A673 (cell line): ENCODE measurements at regions not wholly inside any gene's neighbourhood (a gene's known extent, or its start where the extent isn't known, plus 50 kb on each side); places are given as distances from the start of the nearest gene placed in this dataset.

ENCODE experiments used
- BruUV-seq: library from RNA; stranded (reverse); fragments of 400-500 nt; replicated peaks from 2 replicates; lab custom pipeline; 2021; lab: Mats Ljungman, UMichigan
- CTCF ChIA-PET: fragments of 300-600 bp; sonication (Branson Sonifier 250); formaldehyde crosslinking; loops from one replicate; lab custom pipeline; 2022; ENCODE audit warnings: antibody characterized with exemption; lab: Charles Lee
- POLR2A ChIA-PET: fragments of 300-600 bp; sonication (Branson Sonifier 250); formaldehyde crosslinking; loops from one replicate; lab custom pipeline; 2022; ENCODE audit warnings: antibody characterized with exemption; ENCODE audit not compliant: low non-redundant PET; lab: Charles Lee
- DNase-seq: peaks from one replicate; pipeline ENCODE4 v3.0.0-alpha.2; 2015; ENCODE audit warnings: low spot score
- H3K27ac ChIP-seq: fragments of 200-600 bp; sonication (generic); 2 replicates; pipeline ENCODE4 v1.5.1; 2016; ENCODE audit warnings: mixed run types, low read depth, mild to moderate bottlenecking, mixed read lengths, antibody characterized with exemption, low read length; ENCODE audit not compliant: poor library complexity, severe bottlenecking
- H3K27me3 ChIP-seq: fragments of 200-600 bp; sonication (generic); replicated peaks from 2 replicates; pipeline ENCODE4 v1.6.1; 2017; ENCODE audit warnings: mixed run types, low read depth, mild to moderate bottlenecking, mixed read lengths, antibody characterized with exemption, low read length; ENCODE audit not compliant: insufficient read depth, poor library complexity
- H3K36me3 ChIP-seq: fragments of 200-600 bp; sonication (generic); 2 replicates; pipeline ENCODE4 v1.6.1; 2016; ENCODE audit warnings: mixed run types, mild to moderate bottlenecking, mixed read lengths, antibody characterized with exemption, low read length; ENCODE audit not compliant: insufficient read depth, poor library complexity, severe bottlenecking
- H3K4me1 ChIP-seq: fragments of 200-600 bp; sonication (generic); 2 replicates; pipeline ENCODE4 v1.6.1; 2017; ENCODE audit warnings: mixed run types, mild to moderate bottlenecking, mixed read lengths, antibody characterized with exemption, low read length; ENCODE audit not compliant: insufficient read depth, poor library complexity, severe bottlenecking
- H3K4me3 ChIP-seq: fragments of 200-600 bp; sonication (generic); 2 replicates; pipeline ENCODE4 v1.5.1; 2016; ENCODE audit warnings: low read depth, mixed run types, mild to moderate bottlenecking, mixed read lengths, low read length; ENCODE audit not compliant: poor library complexity, severe bottlenecking
- H3K9me3 ChIP-seq: fragments of 200-600 bp; sonication (generic); 2 replicates; pipeline ENCODE4 v1.6.1; 2016; ENCODE audit warnings: mixed run types, low read depth, mild to moderate bottlenecking, mixed read lengths, antibody characterized with exemption, low read length; ENCODE audit not compliant: poor library complexity, severe bottlenecking
- CTCF ChIP-seq: fragments of 300-800, 200-600 bp; sonication (generic); conservative IDR thresholded peaks from 2 replicates; pipeline ENCODE4 v1.5.1; 2017; ENCODE audit warnings: low read depth, mild to moderate bottlenecking, antibody characterized with exemption, low read length, moderate library complexity, mixed read lengths
- EZH2 ChIP-seq: fragments of 200-600 bp; sonication (generic); IDR thresholded peaks from 2 replicates; pipeline ENCODE4 v1.6.1; 2017; ENCODE audit warnings: borderline replicate concordance, low read depth, mild to moderate bottlenecking, mixed read lengths, antibody characterized with exemption, low read length; ENCODE audit not compliant: poor library complexity, severe bottlenecking
- intact Hi-C: fragments of 100-400 bp; cut with micrococcal nuclease; formaldehyde crosslinking; loops from one replicate; pipeline ENCODE4 v1.10.0; 2022; ENCODE audit not compliant: unreplicated experiment

GRCh38 chr16:6964679-6965078 is 368.0 kb upstream of the RBFOX1 start:
- CTCF ChIA-PET, result no interaction called here
- Histone ChIP-seq H3K27ac (no peak overlapping the region), H3K4me1 (no peaks in the 10 kb centered on the region), H3K9me3 (peaks cover 5% of the 10 kb centered on the region), H3K36me3 (no peaks in the 10 kb centered on the region), H3K4me3 (no peak overlapping the region), H3K27me3 (no peaks in the 10 kb centered on the region)
- TF ChIP-seq EZH2 (no peak), CTCF (no peak)
- DNase-seq, result no peak
- intact Hi-C loops, result no loop called here
- POLR2A ChIA-PET, result no interaction called here
- BruUV-seq, result no TSS peak

- no peaks in the 10 kb centered on the region for H3K36me3 ChIP-seq
- BruUV-seq, result no TSS peak
- ChIA-PET POLR2A (no interaction called here), CTCF (no interaction called here)
- no peak overlapping the region for H3K27ac ChIP-seq
- TF ChIP-seq EZH2, result no peak
- no peak for TF ChIP-seq CTCF
- no peaks in the 10 kb centered on the region for H3K27me3 ChIP-seq
- no peak overlapping the region for H3K4me3 ChIP-seq
- no peak for DNase-seq
- H3K9me3 ChIP-seq, result peaks cover 5% of the 10 kb centered on the region
- H3K4me1 ChIP-seq, result no peaks in the 10 kb centered on the region
- intact Hi-C loops, result no loop called here
Measured at GRCh38 chr16:6961704-6962103, 370.9 kb upstream of the RBFOX1 start.

- POLR2A ChIA-PET, result no interaction called here
- H3K4me1 ChIP-seq, result no peaks in the 10 kb centered on the region
- CTCF ChIA-PET, result no interaction called here
- no peak overlapping the region for H3K4me3 ChIP-seq
- H3K27ac ChIP-seq, result no peak overlapping the region
- no peak for DNase-seq
- no peaks in the 10 kb centered on the region for H3K9me3 ChIP-seq
- intact Hi-C loops, result no loop called here
- TF ChIP-seq CTCF, result no peak
- TF ChIP-seq EZH2, result no peak
- no TSS peak for BruUV-seq
- H3K27me3 ChIP-seq, result no peaks in the 10 kb centered on the region
- H3K36me3 ChIP-seq, result no peaks in the 10 kb centered on the region
Measured at GRCh38 chr16:6958184-6958583, 374.5 kb upstream of the RBFOX1 start.
